HG03442 (cell line): ENCODE measurements at regions not wholly inside any gene's neighbourhood (a gene's known extent, or its start where the extent isn't known, plus 50 kb on each side); places are given as distances from the start of the nearest gene placed in this dataset.
"Not testable (repeated sequence)": the region's sequence is repeated elsewhere in the genome, so short reads cannot be mapped to it uniquely, and the experiment has no call there.

Experiments
- ATAC-seq: cut with Tn5 transposase; IDR thresholded peaks from one replicate; pipeline ENCODE4 v1.9.1; 2021; ENCODE audit warnings: mild to moderate bottlenecking, moderate library complexity; ENCODE audit not compliant: unreplicated experiment

GRCh38 chr6:150456466-150456865 is 87.7 kb downstream of the IYD start:
- no peak for ATAC-seq

DNA sequence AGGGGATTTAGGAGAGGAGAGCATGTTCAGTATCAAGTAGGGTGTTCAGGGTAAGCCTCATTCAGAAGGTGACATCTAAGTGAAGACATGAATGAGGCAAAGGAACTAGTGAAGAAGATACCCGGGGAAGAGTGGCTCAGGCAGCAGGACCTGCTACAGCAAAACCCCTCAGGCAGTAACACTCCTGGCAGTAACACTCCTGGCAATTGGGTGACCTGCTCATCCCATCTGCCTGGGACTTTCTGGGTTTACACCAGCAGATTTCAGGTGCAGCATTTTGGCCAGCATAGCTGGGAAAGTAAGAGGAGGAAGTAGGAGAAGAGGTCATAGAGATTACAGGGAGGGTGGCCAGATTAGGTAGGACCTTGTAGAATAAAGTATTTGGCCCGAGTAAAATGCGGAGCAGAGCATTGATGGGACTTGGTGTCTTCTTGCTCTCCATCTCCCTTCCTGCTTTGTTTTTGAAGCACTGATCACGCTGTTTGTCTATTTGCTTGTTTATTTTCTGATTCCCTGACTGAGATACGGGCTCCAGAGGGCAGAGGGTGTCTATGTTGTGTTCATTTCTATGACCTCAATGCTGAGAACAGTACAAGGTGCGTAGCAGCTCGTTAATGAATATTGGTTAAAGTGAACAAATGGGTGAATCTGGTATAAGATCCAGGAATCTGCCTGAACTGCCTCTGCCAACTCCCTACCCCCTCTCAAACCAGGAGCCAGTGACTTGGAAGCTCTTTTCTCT is 88.3 kb downstream of the IYD start:
- no peak for ATAC-seq

- no peak for ATAC-seq
These were observed 89.8 kb downstream of the IYD start for GRCh38 chr6:150458579-150458978.

GRCh38 chr6:150463852-150464251 is 95.0 kb downstream of the IYD start:
- ATAC-seq: no peak

- ATAC-seq: no peak
These were observed 96.2 kb downstream of the IYD start for GRCh38 chr6:150464966-150465365.

- ATAC-seq: no peak
These were observed 96.8 kb downstream of the IYD start for GRCh38 chr6:150465610-150466009.

DNA sequence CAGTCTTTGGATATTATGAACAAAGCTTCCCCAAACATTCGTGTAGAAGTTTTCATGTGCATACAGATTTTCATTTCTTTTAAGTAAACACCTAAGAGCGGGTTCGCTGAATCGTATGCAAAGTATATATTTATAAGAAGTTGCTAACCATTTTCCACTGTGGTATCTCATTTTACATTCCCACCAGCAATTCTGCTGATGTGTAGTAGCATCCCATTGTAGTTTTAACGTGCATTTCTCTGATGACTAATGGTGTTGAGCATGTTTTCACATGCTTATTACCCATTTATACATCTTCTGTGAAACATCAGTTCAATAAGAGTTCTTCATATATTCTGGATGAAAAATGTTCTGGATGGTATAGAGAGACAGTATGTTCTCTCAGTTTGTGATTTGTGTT is 97.4 kb downstream of the IYD start:
- ATAC-seq: no peak

DNA sequence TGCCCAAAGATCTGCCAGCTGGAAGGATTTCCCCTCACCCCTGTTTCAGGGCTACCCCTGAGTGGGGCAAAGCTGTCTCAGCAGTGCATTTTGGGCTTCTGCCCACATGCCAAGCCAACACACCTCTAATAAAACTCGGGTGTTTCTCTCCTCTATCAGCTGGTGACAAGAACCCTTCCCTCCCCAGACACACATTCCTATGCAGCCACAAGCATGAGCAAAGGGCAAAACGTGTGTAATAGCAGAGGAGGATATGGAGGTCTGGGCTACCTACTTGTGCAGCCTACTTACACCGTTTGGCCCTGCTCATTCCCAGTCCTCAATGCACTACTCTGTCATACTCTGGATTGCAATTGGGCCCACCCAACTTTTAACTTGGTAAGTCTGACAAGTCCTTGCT is 101.3 kb downstream of the IYD start:
- no peak for ATAC-seq

DNA sequence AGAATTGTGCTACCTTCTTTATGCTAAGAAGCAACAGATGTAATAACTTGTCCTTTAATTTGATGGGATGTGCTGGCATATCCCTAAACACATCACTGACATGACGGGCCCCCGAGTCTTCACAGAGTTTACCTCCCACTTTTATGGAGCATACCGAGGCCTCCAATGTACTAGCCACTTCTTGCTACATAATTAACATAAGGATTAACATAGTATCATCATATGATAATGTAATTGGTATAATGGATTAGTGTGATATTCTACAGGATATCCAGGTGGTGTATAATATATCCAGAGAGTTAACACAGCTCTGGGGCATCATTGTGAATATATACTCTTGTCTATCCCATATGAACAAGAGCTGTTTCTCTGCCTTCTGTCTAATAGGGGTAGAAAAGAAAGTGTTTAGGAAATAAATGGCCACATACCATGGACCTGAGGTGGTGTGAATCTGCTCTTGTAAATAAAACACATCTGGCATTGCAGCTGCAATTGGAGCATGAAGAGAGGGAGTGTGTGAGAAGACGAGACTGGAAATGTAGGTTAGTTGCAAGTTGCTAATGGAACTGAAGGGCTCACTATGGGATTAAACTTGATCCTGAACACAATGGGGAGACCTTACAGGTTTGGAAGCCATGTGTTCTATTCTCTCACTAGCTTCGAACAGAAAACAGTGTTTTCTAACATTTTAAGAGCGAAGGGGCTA is 102.3 kb downstream of the IYD start:
- ATAC-seq: no peak

DNA sequence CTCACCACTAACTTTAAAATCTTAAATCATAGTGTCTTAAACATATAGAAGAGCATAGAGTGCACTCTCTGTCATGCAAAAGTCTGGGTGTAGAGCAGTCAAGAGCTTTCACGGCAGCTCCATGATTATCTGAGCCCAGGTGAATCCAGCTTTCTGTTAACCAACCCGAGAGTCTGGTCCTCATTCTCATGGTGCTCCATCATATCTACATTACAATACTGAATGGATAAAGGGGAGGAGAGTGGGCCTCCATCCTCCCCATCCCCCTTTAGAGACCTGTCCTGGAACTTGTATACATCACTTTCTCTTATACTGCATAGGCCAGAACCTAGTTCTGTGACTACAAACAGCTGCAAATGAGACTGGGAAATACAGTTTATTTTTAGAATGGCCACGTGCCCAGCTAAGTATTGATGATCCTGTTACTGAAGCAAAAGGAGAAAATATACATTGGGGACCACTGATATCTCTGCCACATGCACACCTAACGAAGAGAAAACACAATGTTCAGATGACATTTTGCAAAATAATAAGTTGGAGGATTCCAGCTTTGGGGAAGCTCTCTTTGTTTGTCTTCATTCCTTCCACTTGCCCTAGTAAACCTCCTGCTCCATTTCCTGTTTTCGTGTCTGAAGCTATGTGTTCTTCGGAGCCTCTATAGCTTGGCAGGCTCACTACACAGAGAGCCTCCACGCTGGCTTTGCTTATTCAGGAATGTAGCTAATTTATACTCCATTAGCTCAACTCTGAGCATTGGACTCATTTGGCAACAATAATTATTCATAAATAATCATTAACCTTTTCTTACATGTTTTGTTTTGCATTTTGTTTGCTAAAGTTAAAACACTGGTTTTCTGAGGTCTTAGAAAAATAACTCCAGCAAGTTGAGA is 110.1 kb downstream of the IYD start:
- no peak for ATAC-seq

DNA sequence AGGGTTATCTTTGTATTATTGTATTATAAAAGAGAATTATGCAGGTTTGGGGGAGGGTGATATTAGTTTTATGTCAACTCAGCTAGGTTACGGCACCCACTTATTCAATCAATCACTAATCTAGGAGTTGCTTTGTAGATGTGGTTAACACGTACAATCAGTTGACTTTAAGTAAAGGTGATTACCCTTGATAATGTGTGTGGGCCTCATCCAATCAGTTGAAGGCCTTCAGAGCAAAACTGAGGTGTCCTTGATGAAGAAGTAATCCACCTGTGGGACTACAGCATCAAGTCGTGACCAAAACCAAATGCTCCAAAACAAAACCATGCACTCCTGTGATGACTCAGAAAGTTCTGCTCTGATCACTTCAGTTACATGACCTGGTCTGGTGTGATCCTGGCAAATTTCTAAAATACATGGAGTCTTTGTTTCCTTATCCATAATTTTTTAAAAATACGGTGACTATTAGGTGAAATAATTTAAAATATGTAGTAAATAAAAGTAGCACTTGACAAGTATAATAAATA is 114.1 kb downstream of the IYD start:
- no peak for ATAC-seq

DNA sequence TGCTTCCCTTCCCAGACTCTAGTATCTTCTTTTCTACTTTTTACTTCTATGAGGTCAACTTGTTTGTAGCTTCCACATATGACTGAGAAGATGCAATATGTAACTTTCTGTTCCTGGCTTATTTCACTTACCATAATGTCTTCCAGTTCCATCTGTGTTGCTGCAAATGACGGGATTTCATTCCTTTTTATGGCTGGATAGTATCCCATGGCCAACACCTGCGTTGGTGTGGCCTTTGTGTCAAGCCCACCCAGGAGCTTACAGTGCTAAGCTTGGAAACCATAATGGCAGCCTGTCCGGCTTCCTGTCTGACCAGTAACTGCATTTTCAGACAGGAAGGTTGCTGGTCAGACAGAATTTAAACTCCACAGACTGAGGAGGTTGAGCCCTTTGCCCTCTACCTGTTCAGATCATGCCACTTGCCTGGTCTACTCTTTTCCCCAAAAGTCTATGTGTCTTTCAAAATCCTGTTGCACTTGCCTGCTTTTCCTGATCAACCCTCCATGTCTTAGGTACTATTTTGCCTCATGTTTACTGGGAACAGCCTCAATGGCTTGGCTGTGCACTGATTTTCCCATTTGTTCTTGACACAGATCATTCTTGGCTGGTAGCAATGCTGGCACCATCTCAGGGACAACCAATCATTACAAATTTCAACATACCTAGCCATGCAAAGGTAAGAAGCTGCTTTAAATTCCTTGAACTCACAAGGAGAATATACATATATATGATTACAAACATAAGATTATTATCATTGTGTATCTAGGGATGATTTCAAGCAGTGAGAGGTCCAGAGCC is 114.3 kb upstream of the PLEKHG1 start:
- no peak for ATAC-seq

DNA sequence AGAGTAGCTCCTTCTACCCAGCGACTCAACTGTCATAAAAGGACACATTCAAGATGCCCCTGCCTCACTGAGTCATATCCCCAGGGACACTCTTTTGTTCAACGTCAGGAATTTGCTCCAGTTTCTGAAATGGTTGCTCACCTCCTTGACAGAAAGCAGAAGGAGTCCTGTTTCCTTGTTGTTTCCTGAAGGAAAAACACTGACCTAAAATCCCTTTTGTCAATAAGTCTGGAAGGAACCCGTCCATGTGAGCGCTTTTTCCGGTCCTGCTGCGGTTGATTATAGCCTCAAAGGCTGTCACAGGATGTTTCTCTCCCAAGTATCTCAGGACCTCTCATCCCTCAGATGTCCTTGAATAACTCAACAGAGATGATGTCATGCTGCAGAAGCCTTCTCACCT is 113.6 kb upstream of the PLEKHG1 start:
- no peak for ATAC-seq

GRCh38 chr6:150490586-150490985 is 109.1 kb upstream of the PLEKHG1 start:
- ATAC-seq: no peak

DNA sequence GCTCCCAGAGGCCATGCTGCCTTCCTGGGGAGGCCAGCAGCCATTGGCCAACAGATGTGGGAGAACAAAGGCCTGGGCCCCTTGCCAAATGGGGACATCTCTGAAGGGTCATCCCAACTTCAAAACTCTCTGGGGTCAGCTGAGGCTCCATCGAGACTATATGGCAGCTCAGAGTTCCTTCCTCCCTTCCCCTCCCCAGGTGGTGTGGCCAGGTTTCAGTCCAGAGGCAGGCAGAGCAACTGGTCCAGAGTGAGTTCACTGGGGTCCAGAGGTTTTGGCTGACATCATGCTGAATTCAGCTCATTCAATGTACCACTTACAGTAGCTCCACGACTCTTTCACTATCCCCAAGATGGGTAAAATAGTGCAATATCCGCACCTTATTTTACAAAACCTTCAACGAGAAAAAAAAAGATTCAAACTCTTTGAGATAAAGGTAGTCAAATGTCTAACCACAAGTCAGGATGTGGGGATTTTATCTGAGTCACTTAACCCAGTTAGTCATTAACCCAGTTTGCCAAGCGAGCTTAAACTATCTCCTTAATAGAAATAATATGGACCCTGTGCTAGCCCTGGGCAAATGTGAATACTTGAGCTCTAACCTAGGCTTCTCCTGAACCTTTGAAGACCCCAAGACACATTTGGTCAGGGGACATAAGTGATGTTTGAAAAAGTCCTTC is 108.4 kb upstream of the PLEKHG1 start:
- peak; percentile 86 for ATAC-seq

- ATAC-seq: no peak
These were observed 107.9 kb upstream of the PLEKHG1 start for GRCh38 chr6:150491811-150492172.

GRCh38 chr6:150492507-150492906 is 107.2 kb upstream of the PLEKHG1 start:
- ATAC-seq: no peak

- no peak for ATAC-seq
These were observed 106.7 kb upstream of the PLEKHG1 start for GRCh38 chr6:150492941-150493340.

- ATAC-seq: not testable (repeated sequence)
These were observed 106.1 kb upstream of the PLEKHG1 start for GRCh38 chr6:150493552-150493951.

- no peak for ATAC-seq
These were observed 105.4 kb upstream of the PLEKHG1 start for GRCh38 chr6:150494241-150494640.
